MCF 10A (cell line): ENCODE measurements at regions not wholly inside any gene's neighbourhood (a gene's known extent, or its start where the extent isn't known, plus 50 kb on each side); places are given as distances from the start of the nearest gene placed in this dataset.

ENCODE experiments used
- BruUV-seq: library from RNA; stranded (reverse); fragments of 400-500 nt; replicated peaks from 2 replicates; lab custom pipeline; 2021; lab: Mats Ljungman, UMichigan
- CTCF ChIA-PET: fragments of 300-600 bp; sonication (Branson Sonifier 250); formaldehyde crosslinking; extraction: SDS; loops from one replicate; lab custom pipeline; 2021; ENCODE audit warnings: antibody characterized with exemption, inconsistent platforms; lab: Yijun Ruan, JAX
- POLR2A ChIA-PET: fragments of 300-600, 350-650 bp; sonication (Branson Sonifier 250); formaldehyde crosslinking; extraction: SDS; loops from one replicate; lab custom pipeline; 2020; ENCODE audit warnings: antibody characterized with exemption, inconsistent platforms; lab: Yijun Ruan, JAX
- DNase-seq: peaks from one replicate; pipeline ENCODE4 v3.0.0-alpha.2; 2018; ENCODE audit not compliant: unreplicated experiment
- H3K27ac Mint-ChIP-seq: one replicate; pipeline ENCODE4 v1.8.0; 2022; ENCODE audit warnings: mild to moderate bottlenecking, low read depth, mixed read lengths; ENCODE audit not compliant: unreplicated experiment
- H3K27me3 Mint-ChIP-seq: one replicate; pipeline ENCODE4 v1.8.0; 2022; ENCODE audit warnings: mixed read lengths; ENCODE audit not compliant: insufficient read depth, unreplicated experiment
- H3K36me3 Mint-ChIP-seq: one replicate; pipeline ENCODE4 v1.8.0; 2022; ENCODE audit warnings: mild to moderate bottlenecking, moderate library complexity, mixed read lengths; ENCODE audit not compliant: insufficient read depth, unreplicated experiment
- H3K4me1 Mint-ChIP-seq: one replicate; pipeline ENCODE4 v1.8.0; 2022; ENCODE audit warnings: mixed read lengths; ENCODE audit not compliant: insufficient read depth, unreplicated experiment
- H3K4me3 Mint-ChIP-seq: one replicate; pipeline ENCODE4 v1.8.0; 2022; ENCODE audit warnings: mild to moderate bottlenecking, moderate library complexity, mixed read lengths; ENCODE audit not compliant: unreplicated experiment
- H3K9me3 Mint-ChIP-seq: one replicate; pipeline ENCODE4 v1.8.0; 2022; ENCODE audit warnings: mixed read lengths; ENCODE audit not compliant: unreplicated experiment
- CTCF ChIP-seq: fragments of 200-600 bp; IDR thresholded peaks from one replicate; pipeline ENCODE4 v1.8.0; 2022; ENCODE audit warnings: antibody characterized with exemption, mild to moderate bottlenecking; ENCODE audit not compliant: unreplicated experiment
- intact Hi-C: fragments of 100-400 bp; cut with micrococcal nuclease; formaldehyde crosslinking; loops from 2 replicates; pipeline ENCODE4 v1.14.1; 2022

GRCh38 chr2:201955231-201955630, 78.4 kb upstream of the FZD7 start:
- Mint-ChIP-seq H3K4me1 (peaks cover 6% of the 10 kb centered on the region), H3K27me3 (peaks cover 29% of the 10 kb centered on the region), H3K4me3 (no peak overlapping the region), H3K27ac (no peak overlapping the region), H3K9me3 (no peaks in the 10 kb centered on the region), H3K36me3 (no peaks in the 10 kb centered on the region)
- DNase-seq: no peak
- TF ChIP-seq CTCF: no peak
- intact Hi-C loops: no loop called here
- no TSS peak for BruUV-seq
- POLR2A ChIA-PET: no interaction called here
- CTCF ChIA-PET: no interaction called here

- intact Hi-C loops: no loop called here
- Mint-ChIP-seq H3K36me3 (no peaks in the 10 kb centered on the region), H3K9me3 (no peaks in the 10 kb centered on the region), H3K27ac (no peak overlapping the region), H3K4me1 (peaks cover 6% of the 10 kb centered on the region), H3K4me3 (no peak overlapping the region), H3K27me3 (peaks cover 34% of the 10 kb centered on the region)
- ChIA-PET POLR2A (interaction anchor here (0.6 kb wide), 1 partner anchor 421 kb away, joined by 3 read pairs; no protein-coding TSS in a partner anchor), CTCF (no interaction called here)
- no TSS peak for BruUV-seq
- DNase-seq: peak; percentile 50
- TF ChIP-seq CTCF: no peak
Measured at GRCh38 chr2:201955702-201956141, 77.9 kb upstream of the FZD7 start.

DNA sequence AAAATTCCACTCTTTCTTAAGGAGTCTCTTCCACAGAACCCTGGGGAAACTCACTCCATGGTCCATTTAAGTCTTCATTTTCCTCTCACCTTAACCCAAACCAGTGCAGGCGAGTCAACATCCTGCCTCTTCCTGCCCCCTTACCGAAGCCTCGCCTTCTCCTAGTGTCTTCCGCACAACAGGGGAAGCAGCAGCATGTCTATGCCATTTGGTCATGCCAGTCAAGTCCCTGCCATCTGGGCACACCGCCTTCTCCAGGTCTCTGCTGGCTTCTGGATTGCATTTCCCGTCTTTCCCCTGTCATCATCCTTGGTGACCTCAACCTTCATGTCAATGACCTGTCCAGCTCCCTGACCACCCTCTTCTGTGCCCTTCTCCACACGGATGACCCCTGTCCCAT, 77.3 kb upstream of the FZD7 start:
- Mint-ChIP-seq H3K36me3 (no peaks in the 10 kb centered on the region), H3K4me3 (no peak overlapping the region), H3K27me3 (peaks cover 40% of the 10 kb centered on the region), H3K4me1 (peaks cover 6% of the 10 kb centered on the region), H3K27ac (no peak overlapping the region), H3K9me3 (no peaks in the 10 kb centered on the region)
- TF ChIP-seq CTCF: no peak
- DNase-seq: no peak
- BruUV-seq: no TSS peak
- CTCF ChIA-PET: no interaction called here
- POLR2A ChIA-PET: interaction anchor here (0.6 kb wide), 1 partner anchor 420 kb away, joined by 3 read pairs; no protein-coding TSS in a partner anchor
- intact Hi-C loops: no loop called here

GRCh38 chr2:201957091-201957490, 76.6 kb upstream of the FZD7 start:
- H3K36me3 Mint-ChIP-seq: no peaks in the 10 kb centered on the region
- ChIA-PET POLR2A (no interaction called here), CTCF (interaction anchor here (0.8 kb wide), 1 partner anchor 181 kb away, joined by 7 read pairs; no protein-coding TSS in a partner anchor)
- no peak for TF ChIP-seq CTCF
- BruUV-seq: no TSS peak
- intact Hi-C loops: no loop called here
- H3K4me1 Mint-ChIP-seq: peaks cover 6% of the 10 kb centered on the region
- H3K27ac Mint-ChIP-seq: no peak overlapping the region
- peaks cover 41% of the 10 kb centered on the region for H3K27me3 Mint-ChIP-seq
- H3K9me3 Mint-ChIP-seq: no peaks in the 10 kb centered on the region
- no peak overlapping the region for H3K4me3 Mint-ChIP-seq
- no peak for DNase-seq
